OCI-LY3 (cell line): ENCODE measurements at regions not wholly inside any gene's neighbourhood (a gene's known extent, or its start where the extent isn't known, plus 50 kb on each side); places are given as distances from the start of the nearest gene placed in this dataset.

Experiments
- CTCF ChIP-seq: fragments of 200-600, 300-600 bp; sonication (generic); IDR thresholded peaks from 2 replicates; pipeline ENCODE4 v1.5.1; 2014; ENCODE audit warnings: antibody characterized with exemption, low read length, low read depth
- EZH2phosphoT487 ChIP-seq: fragments of 200-600 bp; shearing (Covaris generic); IDR thresholded peaks from 2 replicates; pipeline ENCODE4 v1.6.1; 2018; ENCODE audit warnings: antibody characterized with exemption, mixed run types, low read depth

- TF ChIP-seq CTCF (no peak), EZH2phosphoT487 (no peak)
These were observed 1036.3 kb downstream of the TBL1XR1 start for GRCh38 chr3:176160997-176161396.
